Osteocyte (in vitro differentiated cells): ENCODE measurements at regions not wholly inside any gene's neighbourhood (a gene's known extent, or its start where the extent isn't known, plus 50 kb on each side); places are given as distances from the start of the nearest gene placed in this dataset.

Source experiments
- DNase-seq: peaks from one replicate; pipeline ENCODE4 v3.0.0; 2021; ENCODE audit warnings: mixed read lengths; ENCODE audit not compliant: unreplicated experiment; ENCODE audit errors: extremely low spot score
- H3K27ac Mint-ChIP-seq: one replicate; pipeline ENCODE4 v1.8.0; 2021; ENCODE audit warnings: mild to moderate bottlenecking, mixed read lengths; ENCODE audit not compliant: unreplicated experiment
- H3K27me3 Mint-ChIP-seq: one replicate; pipeline ENCODE4 v1.8.0; 2021; ENCODE audit warnings: mixed read lengths; ENCODE audit not compliant: unreplicated experiment
- H3K36me3 Mint-ChIP-seq: one replicate; pipeline ENCODE4 v1.8.0; 2021; ENCODE audit warnings: mixed read lengths; ENCODE audit not compliant: unreplicated experiment
- H3K4me1 Mint-ChIP-seq: one replicate; pipeline ENCODE4 v1.8.0; 2021; ENCODE audit warnings: mixed read lengths; ENCODE audit not compliant: unreplicated experiment
- H3K4me3 Mint-ChIP-seq: one replicate; pipeline ENCODE4 v1.8.0; 2021; ENCODE audit warnings: mild to moderate bottlenecking, moderate library complexity, mixed read lengths; ENCODE audit not compliant: unreplicated experiment
- H3K9me3 Mint-ChIP-seq: one replicate; pipeline ENCODE4 v1.8.0; 2021; ENCODE audit warnings: mixed read lengths; ENCODE audit not compliant: unreplicated experiment
- CTCF ChIP-seq: fragments of 200-600 bp; sonication (generic); IDR thresholded peaks from 2 replicates; pipeline ENCODE4 v1.5.0; 2021; ENCODE audit warnings: antibody characterized with exemption, mild to moderate bottlenecking, moderate library complexity

- no peak for DNase-seq
- H3K27me3 Mint-ChIP-seq, result no peaks in the 10 kb centered on the region
- no peaks in the 10 kb centered on the region for H3K36me3 Mint-ChIP-seq
- H3K27ac Mint-ChIP-seq, result no peak overlapping the region
- H3K4me3 Mint-ChIP-seq, result no peak overlapping the region
- peaks cover 28% of the 10 kb centered on the region for H3K4me1 Mint-ChIP-seq
- H3K9me3 Mint-ChIP-seq, result no peaks in the 10 kb centered on the region
- TF ChIP-seq CTCF, result no peak
These were observed 69.9 kb upstream of the SPTLC1 start for GRCh38 chr9:92185096-92185495.

- Mint-ChIP-seq H3K9me3 (no peaks in the 10 kb centered on the region), H3K27me3 (no peaks in the 10 kb centered on the region), H3K4me3 (no peak overlapping the region), H3K4me1 (peaks cover 31% of the 10 kb centered on the region), H3K27ac (no peak overlapping the region), H3K36me3 (no peaks in the 10 kb centered on the region)
- DNase-seq, result peak; percentile 7
- no peak for TF ChIP-seq CTCF
These were observed 68.9 kb upstream of the SPTLC1 start for GRCh38 chr9:92184041-92184564.

- Mint-ChIP-seq H3K27ac (no peak overlapping the region), H3K36me3 (no peaks in the 10 kb centered on the region), H3K27me3 (no peaks in the 10 kb centered on the region), H3K9me3 (no peaks in the 10 kb centered on the region), H3K4me3 (no peak overlapping the region), H3K4me1 (peaks cover 31% of the 10 kb centered on the region)
- TF ChIP-seq CTCF, result no peak
- peak; percentile 38 for DNase-seq
These were observed 68.2 kb upstream of the SPTLC1 start for GRCh38 chr9:92183449-92183848.

GRCh38 chr9:92181296-92181695 lies 66.1 kb upstream of the SPTLC1 start:
- Mint-ChIP-seq H3K4me1 (peaks cover 21% of the 10 kb centered on the region), H3K36me3 (no peaks in the 10 kb centered on the region), H3K27ac (peak overlapping the region; percentile 93), H3K9me3 (no peaks in the 10 kb centered on the region), H3K27me3 (no peaks in the 10 kb centered on the region), H3K4me3 (no peak overlapping the region)
- TF ChIP-seq CTCF, result no peak
- peak; percentile 79 for DNase-seq

GRCh38 chr9:92180669-92181181 lies 65.5 kb upstream of the SPTLC1 start:
- H3K4me1 Mint-ChIP-seq, result peaks cover 21% of the 10 kb centered on the region
- TF ChIP-seq CTCF, result no peak
- no peaks in the 10 kb centered on the region for H3K9me3 Mint-ChIP-seq
- DNase-seq, result peak; percentile 87
- no peaks in the 10 kb centered on the region for H3K36me3 Mint-ChIP-seq
- peak overlapping the region; percentile 93 for H3K27ac Mint-ChIP-seq
- H3K27me3 Mint-ChIP-seq, result no peaks in the 10 kb centered on the region
- H3K4me3 Mint-ChIP-seq, result no peak overlapping the region
